HUES64 (cell line): ENCODE measurements at regions not wholly inside any gene's neighbourhood (a gene's known extent, or its start where the extent isn't known, plus 50 kb on each side); places are given as distances from the start of the nearest gene placed in this dataset.

ENCODE experiments used
- H3K27ac ChIP-seq: 2 replicates; pipeline ENCODE4 v1.7.0; 2013; ENCODE audit warnings: low read depth, low read length, inconsistent platforms
- H3K27me3 ChIP-seq: 2 replicates; pipeline ENCODE4 v1.6.1; 2013; ENCODE audit warnings: mild to moderate bottlenecking, low read length; ENCODE audit not compliant: insufficient read depth
- H3K36me3 ChIP-seq: 2 replicates; pipeline ENCODE4 v1.6.1; 2013; ENCODE audit warnings: mild to moderate bottlenecking, low read length; ENCODE audit not compliant: insufficient read depth
- H3K4me1 ChIP-seq: 2 replicates; pipeline ENCODE4 v1.6.1; 2013; ENCODE audit warnings: mild to moderate bottlenecking, low read length, moderate library complexity; ENCODE audit not compliant: insufficient read depth
- H3K4me3 ChIP-seq: 2 replicates; pipeline ENCODE4 v1.5.1; 2013; ENCODE audit warnings: mild to moderate bottlenecking, low read length, moderate library complexity
- H3K9ac ChIP-seq: 2 replicates; pipeline ENCODE4 v1.6.1; 2013; ENCODE audit warnings: mild to moderate bottlenecking, low read depth, low read length
- H3K9me3 ChIP-seq: 2 replicates; pipeline ENCODE4 v1.6.1; 2013; ENCODE audit warnings: low read depth, low read length; ENCODE audit not compliant: insufficient read depth
- WGBS: fragments of 150-250, 120-280 bp; methylation state at CpG from one replicate; pipeline ENCODE4 v1.1.7; 2013; ENCODE audit warnings: missing lambda C conversion rate; 5-methylcytosine and 5-hydroxymethylcytosine counted together

GRCh38 chr10:65571011-65571570 lies 1354.7 kb upstream of the LRRTM3 start:
- peak overlapping the region; percentile 63; the same call in 1 of the 2 replicates for H3K9ac ChIP-seq
- H3K4me3 ChIP-seq, result peak overlapping the region; percentile 62
- no peaks in the 10 kb centered on the region for H3K27me3 ChIP-seq
- H3K36me3 ChIP-seq, result no peaks in the 10 kb centered on the region
- no peaks in the 10 kb centered on the region; the same call in 1 of the 2 replicates for H3K4me1 ChIP-seq
- no peaks in the 10 kb centered on the region for H3K9me3 ChIP-seq
- WGBS, result 65% methylated on average over 5 of the region's 5 CpGs
- H3K27ac ChIP-seq, result 0 out of 2 replicates have a peak overlapping the region, but pooled peaks have one; percentile 22

DNA sequence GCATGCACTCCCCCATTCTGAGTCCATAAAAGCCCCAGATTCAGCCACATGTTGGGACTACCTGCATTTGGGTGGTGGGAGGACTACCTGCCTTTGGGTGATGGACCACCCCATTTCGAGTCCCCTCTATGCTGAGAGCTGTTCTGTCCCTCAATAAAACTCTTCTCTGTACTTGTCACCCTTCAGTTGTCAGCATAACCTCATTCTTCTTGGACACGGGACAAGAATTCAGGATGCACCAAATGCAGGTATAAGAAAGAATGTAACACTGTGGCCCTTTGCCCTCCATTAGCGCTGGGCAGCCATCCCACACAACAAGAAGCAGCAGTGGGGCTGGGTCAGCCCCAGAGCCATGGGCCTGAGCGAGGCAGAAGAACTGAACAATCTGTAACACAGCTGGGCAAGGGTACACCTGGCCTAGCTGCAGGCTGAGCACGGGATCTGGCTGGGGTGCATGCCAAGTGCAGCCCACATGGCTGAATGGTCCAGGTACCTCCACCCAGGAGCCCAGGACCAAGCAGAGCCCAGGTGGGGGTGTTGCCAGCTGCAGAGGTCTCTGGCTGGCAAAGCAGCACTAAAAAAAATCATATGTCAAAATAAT lies 1344.3 kb upstream of the LRRTM3 start:
- Histone ChIP-seq H3K27ac (no peak overlapping the region), H3K4me1 (no peaks in the 10 kb centered on the region), H3K9ac (no peak overlapping the region), H3K27me3 (no peaks in the 10 kb centered on the region), H3K36me3 (peaks cover 6% of the 10 kb centered on the region), H3K9me3 (peaks cover 49% of the 10 kb centered on the region), H3K4me3 (no peak overlapping the region)
- 90% methylated on average over 5 of the region's 5 CpGs for WGBS

DNA sequence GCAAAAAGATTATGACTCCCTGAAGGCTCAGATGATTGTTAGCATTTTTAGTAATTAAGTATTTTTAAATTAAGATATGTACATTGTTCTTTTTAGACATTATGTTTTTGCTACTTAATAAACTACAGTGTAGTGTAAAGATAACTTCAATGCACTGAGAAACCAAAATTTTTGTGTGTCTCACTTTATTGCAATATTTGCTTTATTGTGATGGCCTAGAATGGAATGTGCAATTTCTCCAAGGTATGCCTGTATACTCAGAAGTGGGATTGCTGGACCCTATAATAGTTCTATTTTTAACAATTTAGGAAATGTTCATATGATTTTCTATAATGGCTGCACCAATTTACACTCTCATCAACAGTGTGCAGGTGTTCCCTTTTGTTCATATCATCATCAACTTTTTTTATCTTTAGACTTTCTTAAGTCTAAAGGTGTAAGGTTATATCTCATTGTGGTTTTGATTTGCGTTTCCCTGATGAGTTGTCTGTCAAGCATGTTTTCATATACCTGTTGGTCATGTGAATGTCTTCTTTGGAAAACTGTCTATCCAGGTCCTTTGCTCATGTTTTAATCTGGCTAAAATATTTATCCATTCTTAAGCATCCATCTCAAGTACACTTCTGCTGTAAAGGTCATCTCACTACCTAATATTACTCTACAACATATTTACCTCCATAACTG lies 1323.5 kb upstream of the LRRTM3 start:
- no peak overlapping the region for H3K9ac ChIP-seq
- no peaks in the 10 kb centered on the region for H3K4me1 ChIP-seq
- H3K9me3 ChIP-seq, result no peaks in the 10 kb centered on the region
- H3K4me3 ChIP-seq, result no peak overlapping the region
- no peaks in the 10 kb centered on the region for H3K36me3 ChIP-seq
- WGBS, result 82% methylated on average over 1 of the region's 1 CpG
- no peaks in the 10 kb centered on the region for H3K27me3 ChIP-seq
- H3K27ac ChIP-seq, result no peak overlapping the region

GRCh38 chr10:65611592-65611991 lies 1314.2 kb upstream of the LRRTM3 start:
- no peak overlapping the region for H3K9ac ChIP-seq
- H3K4me3 ChIP-seq, result no peak overlapping the region
- H3K4me1 ChIP-seq, result no peaks in the 10 kb centered on the region
- no peaks in the 10 kb centered on the region for H3K27me3 ChIP-seq
- H3K9me3 ChIP-seq, result peaks cover 28% of the 10 kb centered on the region
- 94% methylated on average over 2 of the region's 2 CpGs for WGBS
- H3K36me3 ChIP-seq, result peaks cover 11% of the 10 kb centered on the region; the same call in 1 of the 2 replicates
- no peak overlapping the region for H3K27ac ChIP-seq

DNA sequence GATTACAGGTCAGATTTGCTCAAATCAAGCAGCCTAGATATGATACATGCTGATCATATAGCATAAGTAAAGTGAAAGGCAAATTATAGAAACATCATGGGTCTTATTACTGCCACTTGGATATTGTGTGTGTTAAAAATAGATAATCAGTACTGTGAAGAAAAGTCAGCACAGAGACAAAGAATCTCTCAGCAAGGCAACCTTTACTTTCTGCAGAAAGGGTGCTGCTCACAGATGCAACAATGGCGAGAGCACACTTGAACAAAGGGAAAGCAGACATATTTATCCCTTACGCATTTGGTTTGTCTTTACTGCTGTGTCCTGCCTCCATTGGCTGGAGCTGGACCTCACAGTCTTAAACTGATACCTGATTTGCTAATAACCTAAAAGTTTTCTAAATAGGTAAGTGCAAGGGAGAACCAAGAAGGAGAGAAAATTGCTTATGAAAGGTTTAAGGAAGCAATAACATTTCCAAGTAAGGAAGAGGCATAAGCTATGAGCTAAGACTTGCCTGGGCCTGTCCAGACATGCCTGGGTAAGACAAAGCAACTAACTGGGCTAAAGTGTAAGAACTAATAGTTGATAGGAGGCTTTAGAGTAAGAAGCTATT lies 1310.8 kb upstream of the LRRTM3 start:
- no peaks in the 10 kb centered on the region for H3K4me1 ChIP-seq
- no peak overlapping the region for H3K4me3 ChIP-seq
- H3K9ac ChIP-seq, result no peak overlapping the region
- WGBS, result 95% methylated on average over 2 of the region's 2 CpGs
- H3K36me3 ChIP-seq, result peaks cover 11% of the 10 kb centered on the region; the same call in 1 of the 2 replicates
- H3K27me3 ChIP-seq, result no peaks in the 10 kb centered on the region
- H3K9me3 ChIP-seq, result peaks cover 28% of the 10 kb centered on the region
- no peak overlapping the region for H3K27ac ChIP-seq

DNA sequence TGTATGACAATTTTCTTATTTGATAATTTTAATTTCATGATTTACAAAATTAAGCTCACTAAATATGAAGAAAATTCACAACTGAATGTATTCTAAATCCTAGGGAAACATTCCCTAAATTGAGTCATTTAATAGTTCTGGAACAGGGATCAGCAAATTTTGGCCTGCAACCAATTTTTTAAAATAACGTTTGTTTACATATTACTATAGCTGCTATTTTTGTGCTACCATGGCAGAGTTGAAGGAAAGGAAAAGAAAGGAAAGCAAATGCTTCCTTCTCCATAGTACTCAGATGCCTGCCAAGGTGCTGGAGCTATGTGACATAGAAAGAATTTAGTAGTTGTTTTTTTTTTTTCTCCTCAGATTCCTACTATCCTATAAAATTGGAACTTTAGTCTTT lies 1307.7 kb upstream of the LRRTM3 start:
- peaks cover 11% of the 10 kb centered on the region; the same call in 1 of the 2 replicates for H3K36me3 ChIP-seq
- H3K9me3 ChIP-seq, result peaks cover 28% of the 10 kb centered on the region
- H3K27ac ChIP-seq, result no peak overlapping the region
- no peaks in the 10 kb centered on the region for H3K4me1 ChIP-seq
- H3K9ac ChIP-seq, result no peak overlapping the region
- H3K27me3 ChIP-seq, result no peaks in the 10 kb centered on the region
- H3K4me3 ChIP-seq, result no peak overlapping the region
- WGBS, result 100% methylated on average over 1 of the region's 1 CpG

DNA sequence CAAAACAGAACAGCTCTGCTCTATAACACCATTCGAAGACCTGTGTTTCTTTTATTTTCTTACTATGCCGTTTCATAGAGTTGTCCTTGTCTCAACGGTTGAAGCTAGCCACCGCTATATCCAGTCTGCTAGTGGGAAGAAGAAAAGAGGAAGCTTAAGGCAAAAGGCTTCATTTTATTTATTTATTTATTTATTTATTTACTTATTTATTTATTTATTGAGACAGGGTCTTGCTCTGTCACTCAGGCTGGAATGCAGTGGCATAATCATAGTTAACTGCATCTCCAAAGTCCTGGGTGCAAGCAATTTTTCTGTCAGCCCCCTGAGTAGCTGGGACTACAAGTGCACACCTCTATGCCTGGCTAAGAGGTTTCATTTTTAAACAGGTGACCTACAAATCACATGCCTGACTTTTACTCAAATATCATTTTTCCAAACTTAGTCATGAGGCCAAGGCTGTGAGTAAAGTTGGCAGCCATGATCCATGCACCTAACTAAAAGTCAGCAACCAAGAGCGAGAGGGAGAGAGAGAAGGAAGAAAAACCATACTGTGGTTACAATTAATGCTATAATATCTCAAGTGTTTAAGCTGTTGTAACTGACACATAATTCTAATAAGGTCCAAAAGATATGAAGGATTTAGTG lies 1305.3 kb upstream of the LRRTM3 start:
- no peak overlapping the region for H3K9ac ChIP-seq
- H3K27me3 ChIP-seq, result no peaks in the 10 kb centered on the region
- no peak overlapping the region for H3K27ac ChIP-seq
- H3K4me1 ChIP-seq, result no peaks in the 10 kb centered on the region
- no peak overlapping the region for H3K4me3 ChIP-seq
- peaks cover 10% of the 10 kb centered on the region; the same call in 1 of the 2 replicates for H3K9me3 ChIP-seq
- WGBS, result 98% methylated on average over 4 of the region's 5 CpGs
- peaks cover 5% of the 10 kb centered on the region; the same call in 1 of the 2 replicates for H3K36me3 ChIP-seq

- Histone ChIP-seq H3K36me3 (no peaks in the 10 kb centered on the region), H3K9me3 (no peaks in the 10 kb centered on the region), H3K27ac (no peak overlapping the region), H3K4me3 (no peak overlapping the region), H3K9ac (no peak overlapping the region), H3K27me3 (no peaks in the 10 kb centered on the region), H3K4me1 (peaks cover 12% of the 10 kb centered on the region)
- 87% methylated on average over 2 of the region's 2 CpGs for WGBS
Observed at GRCh38 chr10:65622608-65623007, 1303.2 kb upstream of the LRRTM3 start.

GRCh38 chr10:65628493-65629139 lies 1297.2 kb upstream of the LRRTM3 start:
- peaks cover 3% of the 10 kb centered on the region; the same call in 1 of the 2 replicates for H3K9me3 ChIP-seq
- WGBS, result 92% methylated on average over 5 of the region's 6 CpGs
- no peak overlapping the region for H3K27ac ChIP-seq
- H3K27me3 ChIP-seq, result no peaks in the 10 kb centered on the region
- H3K4me1 ChIP-seq, result peaks cover 21% of the 10 kb centered on the region
- no peak overlapping the region for H3K4me3 ChIP-seq
- no peak overlapping the region for H3K9ac ChIP-seq
- no peaks in the 10 kb centered on the region for H3K36me3 ChIP-seq

- WGBS, result 100% methylated on average over 1 of the region's 1 CpG
- no peak overlapping the region for H3K4me3 ChIP-seq
- no peaks in the 10 kb centered on the region for H3K4me1 ChIP-seq
Observed at GRCh38 chr10:65660006-65660405, 1265.8 kb upstream of the LRRTM3 start.

More at GRCh38 chr10:65660006-65660405, 1265.8 kb upstream of the LRRTM3 start:
- Histone ChIP-seq H3K9ac (no peak overlapping the region), H3K27ac (no peak overlapping the region), H3K27me3 (no peaks in the 10 kb centered on the region), H3K36me3 (no peaks in the 10 kb centered on the region), H3K9me3 (peaks cover 29% of the 10 kb centered on the region)
